ENCODE measurements at regions not wholly inside any gene's neighbourhood (a gene's known extent, or its start where the extent isn't known, plus 50 kb on each side); places are given as distances from the start of the nearest gene placed in this dataset.

DNA sequence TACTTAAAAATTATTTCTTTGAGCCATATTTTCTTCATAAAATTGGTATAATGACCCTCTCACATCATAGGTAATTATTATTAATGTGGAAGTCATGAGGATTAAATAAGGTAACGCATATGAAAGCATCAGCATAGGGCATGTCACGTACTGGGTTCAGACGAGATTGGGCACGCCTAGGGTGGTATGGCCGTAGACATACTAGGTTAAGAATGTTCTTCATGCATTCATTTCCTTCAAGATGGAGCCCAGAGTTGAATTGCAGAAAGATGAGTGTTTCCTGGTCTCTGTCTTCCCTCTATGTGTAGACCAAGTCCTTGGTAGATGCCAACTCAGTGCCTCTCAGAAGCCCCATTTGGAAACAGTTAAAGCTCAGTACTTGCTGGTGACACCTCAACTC, 174.1 kb upstream of the CLINT1 start:
- no peak for TF ChIP-seq CTCF (IDR thresholded peaks at IDR 0.05)
- no peak for TF ChIP-seq POLR2A (IDR thresholded peaks at IDR 0.05)

All from Peyer's patch (tissue), 4 donors.